Neural progenitor cell (in vitro differentiated cells): ENCODE measurements at regions not wholly inside any gene's neighbourhood (a gene's known extent, or its start where the extent isn't known, plus 50 kb on each side); places are given as distances from the start of the nearest gene placed in this dataset.
"Not testable (repeated sequence)": the region's sequence is repeated elsewhere in the genome, so short reads cannot be mapped to it uniquely, and the experiment has no call there.

Experiments
- CTCF ChIP-seq: fragments of 200-600 bp; sonication (generic); IDR thresholded peaks from 2 replicates; pipeline ENCODE4 v1.5.1; 2017; ENCODE audit warnings: antibody characterized with exemption, mild to moderate bottlenecking
- EZH2 ChIP-seq: fragments of 200-600 bp; sonication (generic); IDR thresholded peaks from 2 replicates; pipeline ENCODE4 v1.6.1; 2017; ENCODE audit warnings: antibody characterized with exemption, mild to moderate bottlenecking, moderate library complexity
- EZH2phosphoT487 ChIP-seq: fragments of 200-600 bp; sonication (generic); IDR thresholded peaks from 2 replicates; pipeline ENCODE4 v1.6.1; 2017; ENCODE audit warnings: antibody characterized with exemption

DNA sequence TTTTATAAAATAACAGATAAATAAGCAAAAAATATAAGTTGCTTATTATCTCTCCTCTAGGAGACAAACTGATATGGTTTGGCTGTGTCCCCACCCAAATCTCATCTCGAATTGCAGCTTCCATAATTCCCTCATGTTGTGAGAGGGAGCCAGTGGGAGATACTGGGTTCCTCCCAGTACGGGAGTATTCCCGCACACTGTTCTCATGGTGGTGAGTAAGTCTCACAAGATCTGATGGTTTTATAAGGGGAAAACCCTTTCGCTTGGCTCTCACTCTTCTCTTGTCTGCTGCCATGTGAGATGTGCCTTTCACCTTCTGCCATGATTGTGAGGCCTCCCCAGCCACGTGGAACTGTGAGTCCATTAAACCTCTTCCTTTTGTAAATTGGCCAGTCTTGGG, 204.3 kb downstream of the RPS24 start:
- TF ChIP-seq CTCF, EZH2, EZH2phosphoT487: not testable (repeated sequence)
